SK-N-MC (cell line): ENCODE measurements at regions not wholly inside any gene's neighbourhood (a gene's known extent, or its start where the extent isn't known, plus 50 kb on each side); places are given as distances from the start of the nearest gene placed in this dataset.

Experiments
- EZH2 ChIP-seq: fragments of 200-600 bp; sonication (generic); IDR thresholded peaks from one replicate; pipeline ENCODE4 v1.6.1; 2017; ENCODE audit warnings: antibody characterized with exemption
- FOXP2 ChIP-seq: optimal IDR thresholded peaks from 2 replicates; pipeline ENCODE3; 2011; ENCODE audit warnings: mild to moderate bottlenecking, moderate library complexity; ENCODE audit not compliant: insufficient read depth; ENCODE audit errors: extremely low read length, control extremely low read depth
- POLR2AphosphoS5 ChIP-seq: IDR thresholded peaks from 2 replicates; pipeline ENCODE4 v1.6.1; 2012; ENCODE audit warnings: mild to moderate bottlenecking, low read depth, low read length, borderline replicate concordance

DNA sequence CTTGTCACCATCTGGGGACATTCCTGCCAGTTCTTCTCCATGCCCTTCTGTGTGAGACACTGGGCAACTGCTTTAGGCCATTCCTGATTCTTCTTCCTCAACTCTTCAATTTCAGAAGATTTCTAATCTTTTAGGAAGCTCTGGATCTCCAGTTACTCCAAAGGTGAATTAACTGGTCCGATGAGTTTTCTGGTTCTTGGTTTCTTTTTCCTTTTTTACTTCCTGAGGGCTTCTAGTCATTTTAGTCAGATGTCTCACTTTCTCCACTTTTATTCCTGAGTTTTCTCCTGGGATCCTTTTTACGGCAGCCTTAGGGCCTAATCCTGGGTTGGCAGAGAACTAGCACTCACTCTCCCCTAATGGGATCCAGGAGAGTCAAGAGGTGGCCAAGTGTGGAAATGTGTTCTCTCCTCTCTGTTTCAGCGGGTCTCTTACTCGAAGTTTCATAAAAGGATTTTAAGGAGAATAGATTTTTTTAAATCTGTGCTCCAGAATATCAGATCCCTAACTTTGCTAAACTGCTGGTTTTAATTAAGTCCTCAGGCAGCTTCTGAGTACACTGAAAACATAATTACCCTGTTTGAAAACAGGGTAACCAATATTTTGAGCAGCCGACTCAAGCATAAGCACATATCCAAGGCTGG is 107.6 kb downstream of the RMI2 start:
- TF ChIP-seq EZH2 (no peak), POLR2AphosphoS5 (no peak), FOXP2 (no peak)
